Heart left ventricle (tissue), 13 donors: ENCODE measurements at regions not wholly inside any gene's neighbourhood (a gene's known extent, or its start where the extent isn't known, plus 50 kb on each side); places are given as distances from the start of the nearest gene placed in this dataset.

Experiments
- CTCF ChIP-seq, 12 donors: fragments of 200-600 bp; sonication (generic) in 4 of 12; IDR thresholded peaks; one replicate each; pipeline versions ENCODE4 v1.5.0 to v1.8.0; 2018 to 2022; ENCODE audit warnings: antibody characterized with exemption in 12 of 12, mild to moderate bottlenecking in 5 of 12
- POLR2A ChIP-seq, 2 donors: fragments of 450-650 bp; IDR thresholded peaks; one replicate each; pipeline ENCODE4 v1.6.1; 2017; ENCODE audit warnings: antibody characterized with exemption in 2 of 2, mild to moderate bottlenecking in 2 of 2, moderate library complexity in 2 of 2
- donor health status: ischemic (EF 13 %, LVEDD 7.1; RV severe dilation, severe dysfunction).
- donor health status: DM: no; HTN: yes; CAD: no.
- donor health status: DM: no; HTN: no; CAD: no.
- donor health status: ischemic (EF 25% LVEDD 6.9; RV normal size, moderate dysfunction).
- donor health status: ischemic (EF 25% LVEDD 5.7; RV mildly dilated, moderate dysfunction).
- donor health status: ischemic (EF 35%, LVEDD 5.7; RV mildly dilated, moderate dysfunction).
- donor health status: nonischemic (EF 11% LVEDD 7.7; RV severe dilation, severe dysfunction).
- donor health status: DM: yes; HTN: yes; CAD: no.
- donor health status: PGD.
- donor health status: ischemic (EF 29% LVEDD 5.4; RV normal size, mild dysfunction).
- donor health status: nonischemic (EF 23%, LVEDD 6.1; RV moderate dilation, normal function).

GRCh38 chr6:14320332-14320731 lies 202.8 kb downstream of the CD83 start:
- TF ChIP-seq CTCF (IDR thresholded peaks at IDR 0.05) (no peak), POLR2A (IDR thresholded peaks at IDR 0.05) (no peak)
